ENCODE measurements at regions not wholly inside any gene's neighbourhood (a gene's known extent, or its start where the extent isn't known, plus 50 kb on each side); places are given as distances from the start of the nearest gene placed in this dataset.
A peak's percentile ranks its signal among the peaks of the same experiment; 100 is the strongest.

- no peak for DNase-seq
Measured at GRCh38 chr2:57726294-57726693, 320.3 kb upstream of the VRK2 start.

- DNase-seq = no peak
Measured at GRCh38 chr2:57728691-57729090, 317.9 kb upstream of the VRK2 start.

GRCh38 chr2:57733956-57734355, 312.6 kb upstream of the VRK2 start:
- DNase-seq = no peak

GRCh38 chr2:57740891-57741290, 305.7 kb upstream of the VRK2 start:
- DNase-seq = no peak

GRCh38 chr2:57753636-57754035, 293.0 kb upstream of the VRK2 start:
- DNase-seq = no peak

GRCh38 chr2:57758686-57759085, 287.9 kb upstream of the VRK2 start:
- no peak for DNase-seq

GRCh38 chr2:57759131-57759530, 287.5 kb upstream of the VRK2 start:
- DNase-seq = no peak

- peak; percentile 78 for DNase-seq
Measured at GRCh38 chr2:57759822-57760300, 286.7 kb upstream of the VRK2 start.

GRCh38 chr2:57760381-57760801, 286.2 kb upstream of the VRK2 start:
- no peak for DNase-seq

GRCh38 chr2:57776916-57777315, 269.7 kb upstream of the VRK2 start:
- DNase-seq = no peak

- DNase-seq = no peak
Measured at GRCh38 chr2:57782587-57782986, 264.0 kb upstream of the VRK2 start.

GRCh38 chr2:57793310-57793709, 253.3 kb upstream of the VRK2 start:
- no peak for DNase-seq

GRCh38 chr2:57796527-57796926, 250.1 kb upstream of the VRK2 start:
- DNase-seq = peak; percentile 0

- no peak for DNase-seq
Measured at GRCh38 chr2:57798346-57798745, 248.3 kb upstream of the VRK2 start.

- DNase-seq = no peak
Measured at GRCh38 chr2:57802243-57802642, 244.4 kb upstream of the VRK2 start.

GRCh38 chr2:57804971-57805370, 241.6 kb upstream of the VRK2 start:
- no peak for DNase-seq

- DNase-seq = no peak
Measured at GRCh38 chr2:57806449-57806968, 240.1 kb upstream of the VRK2 start.

GRCh38 chr2:57809230-57809629, 237.4 kb upstream of the VRK2 start:
- DNase-seq = no peak

GRCh38 chr2:57821088-57821487, 225.5 kb upstream of the VRK2 start:
- DNase-seq = no peak

GRCh38 chr2:57828221-57828620, 218.4 kb upstream of the VRK2 start:
- DNase-seq = no peak

GRCh38 chr2:57834666-57835065, 211.9 kb upstream of the VRK2 start:
- DNase-seq = no peak

- peak; percentile 13 for DNase-seq
Measured at GRCh38 chr2:57842531-57842930, 204.1 kb upstream of the VRK2 start.

GRCh38 chr2:57843158-57843557, 203.4 kb upstream of the VRK2 start:
- DNase-seq = no peak

- no peak for DNase-seq
Measured at GRCh38 chr2:57848723-57849122, 197.9 kb upstream of the VRK2 start.

GRCh38 chr2:57849843-57850242, 196.8 kb upstream of the VRK2 start:
- DNase-seq = no peak
